Peyer's patch (tissue), 4 donors: ENCODE measurements at regions not wholly inside any gene's neighbourhood (a gene's known extent, or its start where the extent isn't known, plus 50 kb on each side); places are given as distances from the start of the nearest gene placed in this dataset.

Experiments used
- DNase-seq, 3 donors: peaks; one replicate each; pipeline ENCODE4 v3.0.0-alpha.2; 2017 to 2019
- H3K27ac ChIP-seq, 4 donors: fragments of 200-600 bp; sonication (generic); one replicate each; pipeline ENCODE4 v1.5.1; 2016 to 2019
- H3K27me3 ChIP-seq, 2 donors: fragments of 200-600 bp; sonication (generic); one replicate each; pipeline ENCODE4 v1.5.1; 2019
- H3K36me3 ChIP-seq, 3 donors: fragments of 200-600 bp; sonication (generic); one replicate each; pipeline ENCODE4 v1.5.1; 2016 to 2019
- H3K4me1 ChIP-seq, 4 donors: fragments of 200-600 bp; sonication (generic); one replicate each; pipeline ENCODE4 v1.5.1; 2016 to 2019
- H3K4me3 ChIP-seq, 4 donors: fragments of 200-600 bp; sonication (generic); 1 replicate in 3 of 4; 2 replicates in 1 of 4; pipeline ENCODE4 v1.5.1; 2016 to 2019; ENCODE audit warnings: mild to moderate bottlenecking in 1 of 4
- H3K9me3 ChIP-seq, 4 donors: fragments of 200-600 bp; sonication (generic); one replicate each; pipeline ENCODE4 v1.5.1; 2016 to 2019; ENCODE audit warnings: mild to moderate bottlenecking in 1 of 4
- CTCF ChIP-seq, 6 experiments: fragments of 450-650 bp in 4 of 6; fragments of 200-600 bp in 2 of 6; sonication (generic) in 1 of 6; IDR thresholded peaks; one replicate each; pipeline ENCODE4 v1.5.1; 2017 to 2019; ENCODE audit warnings: antibody characterized with exemption in 6 of 6, mild to moderate bottlenecking in 3 of 6, moderate library complexity in 1 of 6
- POLR2A ChIP-seq, 2 donors: fragments of 450-650 bp; IDR thresholded peaks; one replicate each; pipeline ENCODE4 v1.5.1; 2017; ENCODE audit warnings: antibody characterized with exemption in 2 of 2, mild to moderate bottlenecking in 2 of 2, moderate library complexity in 2 of 2

GRCh38 chr6:9851006-9851405, 563.9 kb downstream of the TFAP2A start:
- no peak for DNase-seq
- Histone ChIP-seq H3K9me3 (peaks cover 0 to 10% (median 2%) of the 10 kb centered on the region in 4 donors), H3K27me3 (no peaks in the 10 kb centered on the region), H3K27ac (no peak overlapping the region), H3K4me1 (no peaks in the 10 kb centered on the region), H3K4me3 (no peak overlapping the region), H3K36me3 (no peaks in the 10 kb centered on the region)
- no peak for TF ChIP-seq CTCF (IDR thresholded peaks at IDR 0.05)
- TF ChIP-seq POLR2A (IDR thresholded peaks at IDR 0.05) = no peak

- Histone ChIP-seq H3K4me1 (no peaks in the 10 kb centered on the region), H3K27me3 (no peaks in the 10 kb centered on the region), H3K4me3 (no peak overlapping the region), H3K27ac (no peak overlapping the region), H3K9me3 (peaks cover 0 to 10% (median 5%) of the 10 kb centered on the region in 4 donors), H3K36me3 (no peaks in the 10 kb centered on the region)
- TF ChIP-seq CTCF (IDR thresholded peaks at IDR 0.05) = no peak
- no peak for TF ChIP-seq POLR2A (IDR thresholded peaks at IDR 0.05)
- DNase-seq = no peak
Measured at GRCh38 chr6:9848094-9848493, 566.8 kb downstream of the TFAP2A start.

DNA sequence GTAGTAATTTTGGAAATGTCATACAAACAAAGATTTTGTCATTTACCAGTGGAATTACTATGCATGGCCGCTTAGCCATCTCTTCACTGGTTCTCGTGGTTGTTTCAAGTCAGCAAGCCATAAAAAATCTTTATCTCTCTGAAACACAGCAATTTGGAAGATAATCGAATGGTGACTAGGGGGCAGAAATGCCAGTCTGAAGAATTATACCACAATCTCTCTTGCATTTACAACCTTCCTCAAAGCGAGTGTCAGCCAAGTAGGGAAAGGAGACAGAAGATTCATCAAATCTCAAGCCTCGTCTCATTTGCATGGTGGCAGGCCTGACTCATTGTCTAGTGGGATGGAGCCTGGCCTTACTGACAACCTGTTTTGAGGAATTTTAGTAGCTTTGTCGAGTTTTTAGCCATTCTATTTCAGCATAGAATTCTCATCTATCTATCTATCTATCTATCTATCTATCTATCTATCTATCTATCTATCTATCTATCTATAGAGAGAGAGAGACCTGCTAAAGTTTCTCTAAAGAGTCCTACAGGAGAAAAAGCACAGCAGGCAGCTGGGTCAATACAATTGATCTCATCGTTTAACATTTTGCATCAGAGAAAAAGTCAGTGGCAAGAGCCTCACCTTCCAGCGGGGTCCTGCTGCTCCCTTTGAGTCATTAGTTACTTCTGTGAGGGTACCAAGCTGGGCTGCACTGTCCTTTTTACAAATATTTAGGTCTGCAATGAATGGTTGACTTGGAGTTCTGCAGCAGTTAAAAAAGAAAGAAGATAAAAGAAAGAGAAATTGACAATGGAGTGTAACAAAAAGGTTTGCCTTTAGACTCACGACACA, 572.8 kb downstream of the TFAP2A start:
- Histone ChIP-seq H3K9me3 (peaks cover 0 to 10% (median 0%) of the 10 kb centered on the region in 4 donors), H3K27me3 (no peaks in the 10 kb centered on the region), H3K4me1 (no peaks in the 10 kb centered on the region), H3K4me3 (no peak overlapping the region), H3K36me3 (no peaks in the 10 kb centered on the region), H3K27ac (no peak overlapping the region)
- DNase-seq = no peak
- TF ChIP-seq POLR2A (IDR thresholded peaks at IDR 0.05) (no peak), CTCF (IDR thresholded peaks at IDR 0.05) (no peak)

GRCh38 chr6:9834233-9834632, 580.6 kb downstream of the TFAP2A start:
- no peak for DNase-seq
- Histone ChIP-seq H3K4me3 (no peak overlapping the region), H3K27me3 (no peaks in the 10 kb centered on the region), H3K36me3 (no peaks in the 10 kb centered on the region), H3K27ac (no peak overlapping the region), H3K9me3 (no peaks in the 10 kb centered on the region), H3K4me1 (no peaks in the 10 kb centered on the region)
- TF ChIP-seq POLR2A (IDR thresholded peaks at IDR 0.05) (no peak), CTCF (IDR thresholded peaks at IDR 0.05) (no peak)

DNA sequence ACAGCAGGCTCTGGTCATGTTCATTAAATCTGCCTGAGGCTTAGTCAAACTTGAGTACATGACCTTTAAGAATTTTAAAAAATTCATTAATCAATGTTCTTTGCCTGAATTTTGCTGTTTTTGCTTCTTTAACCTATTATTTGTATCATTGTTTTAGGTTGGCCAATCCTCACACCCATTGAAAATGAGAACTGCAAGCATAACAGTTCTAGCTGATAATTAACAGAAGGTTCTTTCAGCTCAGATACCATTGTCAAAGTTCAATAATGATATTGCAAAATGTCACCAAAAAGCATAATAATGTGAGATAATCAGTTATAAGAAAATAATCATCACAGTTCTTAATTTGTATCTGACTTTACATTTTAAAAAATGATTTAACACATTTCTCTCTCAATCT, 583.1 kb downstream of the TFAP2A start:
- H3K27me3 ChIP-seq = no peaks in the 10 kb centered on the region
- TF ChIP-seq CTCF (IDR thresholded peaks at IDR 0.05) = no peak
- TF ChIP-seq POLR2A (IDR thresholded peaks at IDR 0.05) = no peak
- no peak for DNase-seq

More for the DNA sequence above, 583.1 kb downstream of the TFAP2A start:
- H3K4me1 ChIP-seq = no peaks in the 10 kb centered on the region
- H3K36me3 ChIP-seq = no peaks in the 10 kb centered on the region
- no peak overlapping the region for H3K4me3 ChIP-seq
- no peaks in the 10 kb centered on the region for H3K9me3 ChIP-seq
- H3K27ac ChIP-seq = no peak overlapping the region
